ENCODE measurements at regions not wholly inside any gene's neighbourhood (a gene's known extent, or its start where the extent isn't known, plus 50 kb on each side); places are given as distances from the start of the nearest gene placed in this dataset.

- H3K36me3 ChIP-seq = no peaks in the 10 kb centered on the region
- no peak overlapping the region for H3K27ac ChIP-seq
- H3K27me3 ChIP-seq = no peaks in the 10 kb centered on the region
- H3K9me3 ChIP-seq = no peaks in the 10 kb centered on the region
- DNase-seq = no peak
- intact Hi-C loops (cut with DNase I) = no loop called here
- no peak overlapping the region for H3K9ac ChIP-seq (ENCODE audit: low read depth in 2 of 2, low read length in 2 of 2)
- H3K4me3 ChIP-seq = no peak overlapping the region
- no peaks in the 10 kb centered on the region for H3K4me1 ChIP-seq
- TF ChIP-seq, protein P1, sequence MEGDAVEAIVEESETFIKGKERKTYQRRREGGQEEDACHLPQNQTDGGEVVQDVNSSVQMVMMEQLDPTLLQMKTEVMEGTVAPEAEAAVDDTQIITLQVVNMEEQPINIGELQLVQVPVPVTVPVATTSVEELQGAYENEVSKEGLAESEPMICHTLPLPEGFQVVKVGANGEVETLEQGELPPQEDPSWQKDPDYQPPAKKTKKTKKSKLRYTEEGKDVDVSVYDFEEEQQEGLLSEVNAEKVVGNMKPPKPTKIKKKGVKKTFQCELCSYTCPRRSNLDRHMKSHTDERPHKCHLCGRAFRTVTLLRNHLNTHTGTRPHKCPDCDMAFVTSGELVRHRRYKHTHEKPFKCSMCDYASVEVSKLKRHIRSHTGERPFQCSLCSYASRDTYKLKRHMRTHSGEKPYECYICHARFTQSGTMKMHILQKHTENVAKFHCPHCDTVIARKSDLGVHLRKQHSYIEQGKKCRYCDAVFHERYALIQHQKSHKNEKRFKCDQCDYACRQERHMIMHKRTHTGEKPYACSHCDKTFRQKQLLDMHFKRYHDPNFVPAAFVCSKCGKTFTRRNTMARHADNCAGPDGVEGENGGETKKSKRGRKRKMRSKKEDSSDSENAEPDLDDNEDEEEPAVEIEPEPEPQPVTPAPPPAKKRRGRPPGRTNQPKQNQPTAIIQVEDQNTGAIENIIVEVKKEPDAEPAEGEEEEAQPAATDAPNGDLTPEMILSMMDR (IDR thresholded peaks at IDR 0.05) = no peak
Measured at GRCh38 chr4:54902976-54903375, 222.4 kb downstream of the KDR start.

GRCh38 chr4:54902271-54902670, 223.1 kb downstream of the KDR start:
- no peak overlapping the region for H3K9ac ChIP-seq (ENCODE audit: low read depth in 2 of 2, low read length in 2 of 2)
- no peaks in the 10 kb centered on the region for H3K9me3 ChIP-seq
- no peak overlapping the region for H3K4me3 ChIP-seq
- no peaks in the 10 kb centered on the region for H3K36me3 ChIP-seq
- intact Hi-C loops (cut with DNase I) = no loop called here
- no peak for DNase-seq
- H3K4me1 ChIP-seq = no peaks in the 10 kb centered on the region
- no peaks in the 10 kb centered on the region for H3K27me3 ChIP-seq
- no peak overlapping the region for H3K27ac ChIP-seq
- TF ChIP-seq, protein P1 (IDR thresholded peaks at IDR 0.05) = no peak

DNA sequence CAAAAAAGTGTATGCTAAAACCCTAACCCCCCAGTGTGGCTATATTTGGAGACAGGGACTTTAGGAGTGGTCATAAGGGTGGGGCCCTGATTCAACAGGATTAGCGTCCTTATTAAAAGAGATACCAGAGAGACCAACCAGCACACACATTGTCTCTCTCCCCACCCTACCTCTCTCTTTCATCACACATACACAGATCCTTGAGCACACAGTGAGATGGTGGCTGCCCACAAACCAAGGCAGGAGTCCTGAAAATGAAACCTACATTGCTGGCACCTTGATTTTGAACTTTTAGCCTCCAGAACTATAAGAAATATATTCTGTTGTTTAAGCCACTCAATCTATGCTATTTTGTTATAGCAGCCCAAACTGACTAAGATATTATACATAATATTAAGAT, 224.2 kb downstream of the KDR start:
- H3K4me3 ChIP-seq = no peak overlapping the region
- TF ChIP-seq, protein P1 (IDR thresholded peaks at IDR 0.05) = no peak
- no peaks in the 10 kb centered on the region for H3K36me3 ChIP-seq
- H3K9ac ChIP-seq (ENCODE audit: low read depth in 2 of 2, low read length in 2 of 2) = no peak overlapping the region
- no peak for DNase-seq
- H3K9me3 ChIP-seq = no peaks in the 10 kb centered on the region
- intact Hi-C loops (cut with DNase I) = no loop called here
- H3K27me3 ChIP-seq = no peaks in the 10 kb centered on the region
- no peaks in the 10 kb centered on the region for H3K4me1 ChIP-seq
- no peak overlapping the region for H3K27ac ChIP-seq

DNA sequence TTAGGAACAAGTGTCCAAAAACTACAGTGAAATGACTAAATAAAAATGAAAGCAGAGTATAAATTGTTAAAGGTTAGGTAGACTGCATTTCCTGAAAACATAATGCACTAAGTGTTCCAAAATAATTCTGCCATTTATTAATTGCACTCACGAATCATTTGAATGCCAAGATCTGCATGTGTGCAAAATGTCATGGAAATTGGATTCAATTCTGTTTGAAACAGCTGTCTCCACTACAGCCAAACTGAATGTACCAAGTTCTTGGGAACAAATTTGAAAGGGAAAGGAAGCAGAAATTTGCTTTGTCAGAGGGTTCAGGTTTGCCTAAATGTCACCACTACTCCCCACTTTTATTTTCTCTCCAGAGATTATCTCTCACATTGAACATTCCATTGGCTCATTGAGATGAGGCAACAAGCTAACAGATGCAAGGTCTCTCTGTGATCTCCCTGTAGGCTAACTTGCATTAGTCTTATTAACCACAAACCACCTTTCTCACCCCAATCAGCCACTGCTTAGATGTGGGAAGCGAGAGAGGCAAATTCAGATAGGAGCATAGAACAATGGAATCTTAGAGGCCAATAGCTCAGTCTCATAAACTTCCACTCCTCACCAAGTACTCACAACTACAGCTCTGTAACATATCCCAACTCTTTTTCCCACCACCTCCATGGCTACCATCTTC, 226.6 kb downstream of the KDR start:
- intact Hi-C loops (cut with DNase I) = no loop called here
- Histone ChIP-seq H3K9ac (ENCODE audit: low read depth in 2 of 2, low read length in 2 of 2) (no peak overlapping the region), H3K4me1 (no peaks in the 10 kb centered on the region), H3K9me3 (no peaks in the 10 kb centered on the region), H3K27ac (no peak overlapping the region), H3K4me3 (no peak overlapping the region), H3K36me3 (no peaks in the 10 kb centered on the region), H3K27me3 (no peaks in the 10 kb centered on the region)
- TF ChIP-seq, protein P1 (IDR thresholded peaks at IDR 0.05) = no peak
- DNase-seq = no peak

DNA sequence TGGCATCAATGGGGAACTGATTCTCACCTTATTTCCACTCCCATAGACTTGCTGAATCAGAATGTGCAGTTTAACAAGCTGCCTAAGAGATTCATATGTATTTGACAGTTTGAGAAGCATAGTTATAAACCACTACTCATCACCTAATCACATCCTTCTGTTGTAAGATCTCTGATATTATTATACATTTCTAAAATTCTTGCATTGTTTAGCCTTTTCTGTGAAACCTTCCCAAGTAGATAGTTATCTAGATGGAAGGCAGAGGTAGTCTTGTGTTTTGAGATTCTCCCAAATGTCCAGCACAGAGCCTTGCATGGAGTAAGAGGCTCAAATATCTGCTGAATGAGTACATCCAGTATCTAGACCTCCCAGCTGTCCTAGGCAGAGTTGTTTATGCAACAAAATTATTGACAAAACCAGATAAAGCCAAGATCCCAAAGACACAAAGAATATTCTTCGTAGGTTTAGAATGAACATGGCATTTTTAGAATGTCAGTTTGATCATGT, 227.3 kb downstream of the KDR start:
- H3K4me1 ChIP-seq = no peaks in the 10 kb centered on the region
- intact Hi-C loops (cut with DNase I) = no loop called here
- TF ChIP-seq, protein P1 (IDR thresholded peaks at IDR 0.05) = no peak
- H3K36me3 ChIP-seq = no peaks in the 10 kb centered on the region
- H3K4me3 ChIP-seq = no peak overlapping the region
- H3K27me3 ChIP-seq = no peaks in the 10 kb centered on the region
- no peaks in the 10 kb centered on the region for H3K9me3 ChIP-seq
- no peak for DNase-seq
- no peak overlapping the region for H3K9ac ChIP-seq (ENCODE audit: low read depth in 2 of 2, low read length in 2 of 2)
- no peak overlapping the region for H3K27ac ChIP-seq
